G401.6 (cell line): ENCODE measurements at regions not wholly inside any gene's neighbourhood (a gene's known extent, or its start where the extent isn't known, plus 50 kb on each side); places are given as distances from the start of the nearest gene placed in this dataset.
"Not testable (repeated sequence)": the region's sequence is repeated elsewhere in the genome, so short reads cannot be mapped to it uniquely, and the experiment has no call there.

Source experiments
- FAIRE-seq: peaks from 2 replicates; lab custom pipeline; 2012; peaks lifted over from hg19 to GRCh38; lab: Jason Lieb, UNC

DNA sequence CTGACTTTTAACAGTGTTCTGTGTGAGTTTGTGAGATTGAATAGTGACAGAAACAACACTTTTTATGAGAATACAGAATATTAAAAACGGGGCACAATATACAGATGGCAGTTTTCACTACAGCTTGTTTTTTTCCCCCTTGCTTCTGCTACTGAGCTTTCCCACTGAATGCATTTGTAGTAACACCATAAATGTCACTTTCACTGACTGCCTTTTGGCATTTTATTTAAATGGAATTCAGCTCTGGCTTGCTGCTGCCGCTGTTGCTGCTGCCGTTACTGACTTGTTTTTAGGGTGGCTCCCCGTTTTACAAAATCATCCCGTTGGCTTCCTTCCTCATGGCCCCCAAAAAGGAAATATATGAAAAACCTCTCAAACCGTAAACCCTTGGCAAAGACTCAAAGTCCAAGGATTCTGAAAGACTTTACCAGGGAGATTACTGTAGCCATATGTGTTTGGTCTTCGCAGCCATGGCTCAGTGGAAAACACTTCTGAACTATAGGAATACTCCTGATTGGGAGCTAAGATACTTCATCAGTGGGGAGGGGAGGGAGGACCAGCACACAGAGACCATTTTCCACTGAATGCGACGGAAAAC is 151.0 kb downstream of the NUF2 start:
- FAIRE-seq: no peak

DNA sequence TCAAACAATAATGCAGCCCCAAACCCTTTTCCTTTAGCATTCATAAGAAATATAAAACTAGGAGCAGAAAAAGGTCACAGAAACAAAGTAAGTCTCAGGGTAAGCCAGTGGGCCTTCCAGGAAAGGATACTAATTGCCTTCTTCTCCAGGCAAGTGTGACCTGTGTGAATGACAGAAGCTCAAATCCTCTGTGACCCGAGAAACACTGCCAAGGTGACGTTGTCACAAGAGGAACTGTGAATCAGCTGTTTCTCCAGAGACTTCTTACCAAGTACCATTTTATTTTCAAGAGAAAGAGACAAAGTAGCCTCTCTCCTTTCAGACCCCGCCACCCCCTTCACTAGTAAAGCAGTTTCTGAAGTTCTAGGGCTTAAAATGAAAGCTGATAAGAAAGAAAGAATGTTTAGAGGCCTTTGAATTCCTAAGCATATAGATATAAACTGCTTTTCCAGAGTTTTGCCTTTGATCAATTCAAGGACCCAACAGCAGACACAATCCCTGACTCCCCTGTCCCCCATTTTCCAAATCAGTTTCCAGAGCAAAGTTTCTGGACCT is 155.6 kb downstream of the NUF2 start:
- FAIRE-seq: no peak

DNA sequence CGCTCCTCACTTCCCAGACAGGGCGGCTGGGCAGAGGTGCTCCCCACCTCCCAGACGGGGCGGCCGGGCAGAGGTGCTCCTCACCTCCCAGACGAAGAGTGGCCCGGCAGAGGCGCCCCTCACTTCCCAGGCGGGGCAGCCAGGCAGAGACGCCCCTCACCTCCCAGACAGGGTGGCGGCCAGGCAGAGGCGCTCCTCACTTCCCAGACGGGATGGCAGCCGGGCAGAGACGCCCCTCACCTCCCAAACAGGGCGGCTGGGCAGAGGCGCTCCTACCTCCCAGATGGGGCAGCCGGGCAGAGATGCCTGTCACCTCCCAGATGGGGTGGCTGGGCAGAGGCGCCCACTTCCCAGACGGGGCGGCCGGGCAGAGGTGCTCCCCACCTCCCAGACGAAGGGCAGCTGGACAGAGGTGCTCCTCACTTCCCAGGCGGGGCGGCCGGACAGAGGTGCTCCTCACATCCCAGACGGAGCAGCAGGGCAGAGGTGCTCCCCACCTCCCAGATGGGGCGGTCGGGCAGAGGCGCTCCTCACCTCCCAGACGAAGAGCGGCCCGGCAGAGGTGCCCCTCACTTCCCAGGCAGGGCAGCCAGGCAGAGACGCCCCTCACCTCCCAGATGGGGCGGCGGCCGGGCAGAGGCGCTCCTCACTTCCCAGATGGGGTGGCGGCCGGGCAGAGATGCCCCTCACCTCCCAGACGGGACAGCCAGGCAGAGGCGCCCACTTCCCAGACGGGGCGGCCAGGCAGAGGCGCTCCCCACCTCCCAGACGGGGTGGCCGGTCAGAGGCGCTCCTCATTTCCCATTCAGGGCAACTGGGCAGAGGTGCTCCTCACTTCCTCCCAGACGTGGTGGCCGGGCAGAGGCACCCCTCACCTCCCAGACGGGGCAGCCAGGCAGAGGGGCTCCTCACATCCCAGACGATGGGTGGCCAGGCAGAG is 176.9 kb downstream of the NUF2 start:
- FAIRE-seq: not testable (repeated sequence)

DNA sequence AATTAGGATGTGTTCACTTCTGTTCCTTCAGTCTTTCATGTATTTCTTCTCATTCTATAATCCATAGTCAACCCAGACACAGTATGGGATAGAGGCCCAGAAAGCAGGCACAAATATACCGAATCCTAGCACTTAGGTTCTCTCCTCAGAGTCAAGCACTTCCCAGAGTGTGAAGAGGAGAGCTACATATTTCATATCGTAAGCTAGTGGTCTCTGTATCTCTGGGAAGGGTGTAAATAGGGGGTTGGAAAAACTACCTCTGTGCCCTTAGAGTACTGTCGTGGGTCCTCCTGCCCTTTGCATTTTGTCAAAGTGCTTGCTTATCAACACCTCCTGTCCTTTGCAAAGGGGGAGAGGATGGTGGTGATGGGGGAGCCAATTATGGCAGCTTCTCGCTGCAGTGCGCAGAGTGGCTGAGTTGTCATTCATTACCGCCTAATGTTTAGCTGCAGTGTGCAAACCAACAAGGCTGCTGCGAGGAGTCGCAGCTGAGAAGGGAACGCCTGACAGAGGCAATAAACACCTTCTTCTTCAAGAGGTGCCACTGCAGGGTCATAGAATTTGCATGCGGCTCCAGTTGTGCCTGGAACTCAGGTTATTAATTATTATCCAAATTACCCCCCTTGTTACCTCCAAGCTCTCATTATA is 182.7 kb downstream of the NUF2 start:
- no peak for FAIRE-seq

DNA sequence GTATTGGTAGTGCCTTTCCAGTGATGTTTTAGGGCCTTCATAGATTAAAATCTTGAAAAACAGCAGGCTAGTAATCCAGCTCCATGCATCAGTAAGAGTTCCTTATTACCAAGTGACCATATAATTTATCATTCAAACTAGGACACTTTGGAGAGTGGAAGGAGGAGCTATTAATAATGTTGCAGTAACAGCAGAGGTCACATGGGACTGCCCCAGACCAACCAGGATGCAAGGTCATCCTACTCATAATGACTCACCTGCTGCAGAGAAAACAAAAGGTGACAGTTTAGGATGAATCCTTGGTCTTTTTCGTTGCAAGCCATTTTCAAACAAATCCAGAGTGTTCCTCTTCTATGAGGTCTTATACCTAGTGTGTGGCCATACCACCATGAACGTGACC is 187.4 kb downstream of the NUF2 start:
- no peak for FAIRE-seq

DNA sequence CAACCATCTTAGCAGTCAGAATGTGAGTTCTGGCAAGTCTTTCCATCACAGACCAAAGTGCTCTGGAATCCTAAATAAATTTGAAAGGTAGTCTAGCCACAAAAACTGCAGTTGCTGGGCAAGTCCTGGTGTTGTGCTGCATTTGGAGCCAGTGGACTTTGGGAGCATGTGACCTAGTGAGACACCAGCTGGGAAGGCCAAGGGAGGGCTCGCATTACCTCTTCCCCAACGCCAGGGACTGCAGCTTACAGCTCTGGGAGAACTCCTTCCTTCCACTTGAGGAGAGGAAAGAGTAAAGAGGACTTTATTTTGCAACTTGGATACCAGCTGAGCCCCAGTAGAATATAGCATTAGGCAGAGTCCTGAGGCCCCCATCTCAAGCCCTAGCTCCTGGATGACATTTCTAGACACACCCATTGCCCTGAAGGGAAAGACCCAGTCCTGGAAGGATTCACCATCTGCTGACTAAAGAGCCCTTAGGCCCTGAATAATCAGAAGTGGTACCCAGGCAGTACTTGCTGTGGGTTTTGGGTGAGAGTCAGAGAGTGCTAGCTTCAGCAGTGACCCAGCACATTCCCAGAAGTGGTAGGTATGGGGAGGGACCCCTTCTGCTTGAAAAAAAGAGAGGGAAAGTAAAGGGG is 190.7 kb downstream of the NUF2 start:
- FAIRE-seq: no peak

DNA sequence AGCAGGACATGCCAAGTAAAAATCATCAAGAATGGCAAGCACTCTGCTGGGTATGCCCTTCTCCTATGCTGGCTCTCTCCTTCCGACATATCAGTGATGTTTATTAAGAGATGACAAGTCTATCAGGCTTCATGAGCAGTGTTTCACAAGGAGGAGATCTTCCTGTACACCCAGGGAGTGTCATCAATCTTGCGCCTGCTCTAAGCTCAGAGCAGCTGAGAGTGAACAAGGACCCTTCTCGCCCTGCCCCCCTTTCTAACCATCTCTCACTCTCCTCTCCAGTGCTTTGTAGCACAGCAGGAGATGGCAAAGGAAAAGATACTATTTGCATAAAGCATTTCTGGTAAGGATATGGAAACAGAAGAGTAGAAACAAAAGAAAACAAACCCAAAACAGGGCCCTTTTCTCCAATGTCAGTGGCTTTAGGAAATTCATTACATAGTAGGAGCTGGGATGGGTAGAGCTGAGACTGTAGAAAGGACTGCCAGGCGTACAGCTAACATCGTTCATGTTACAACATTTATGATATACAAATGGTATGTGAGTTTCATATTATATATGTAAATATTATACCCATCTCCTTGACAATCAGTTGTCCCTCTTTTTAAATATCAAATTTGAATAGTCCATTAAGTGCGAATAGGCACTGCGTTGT is 201.7 kb downstream of the NUF2 start:
- FAIRE-seq: no peak

DNA sequence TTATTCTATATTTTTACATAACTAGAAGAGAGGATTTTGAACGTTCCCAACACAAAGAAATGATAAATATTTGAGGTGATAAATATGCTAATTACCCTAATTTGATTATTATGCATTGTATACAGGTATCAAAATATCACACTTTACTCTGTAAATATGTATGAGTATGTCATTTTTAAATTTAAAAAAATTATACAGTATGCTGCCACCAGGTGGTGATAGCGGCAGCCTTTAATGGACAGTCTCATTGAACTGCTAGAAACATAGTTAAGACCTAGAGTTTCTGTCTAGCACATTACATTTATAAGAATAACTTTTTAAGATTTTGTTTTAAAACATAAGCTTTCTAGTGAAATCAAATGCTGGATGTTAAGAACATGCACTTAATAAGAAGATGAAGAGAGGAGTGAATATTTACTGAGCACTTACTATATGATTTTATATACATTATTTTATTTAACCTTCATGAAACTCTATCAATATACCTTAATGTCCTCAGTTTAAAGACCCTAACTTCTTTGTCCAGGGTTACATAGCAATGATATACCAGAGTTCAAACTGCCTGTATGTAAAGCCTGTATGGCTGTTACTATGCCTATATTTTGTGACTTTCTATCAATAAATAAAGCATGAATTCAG is 207.1 kb downstream of the NUF2 start:
- peak; percentile 60 for FAIRE-seq

DNA sequence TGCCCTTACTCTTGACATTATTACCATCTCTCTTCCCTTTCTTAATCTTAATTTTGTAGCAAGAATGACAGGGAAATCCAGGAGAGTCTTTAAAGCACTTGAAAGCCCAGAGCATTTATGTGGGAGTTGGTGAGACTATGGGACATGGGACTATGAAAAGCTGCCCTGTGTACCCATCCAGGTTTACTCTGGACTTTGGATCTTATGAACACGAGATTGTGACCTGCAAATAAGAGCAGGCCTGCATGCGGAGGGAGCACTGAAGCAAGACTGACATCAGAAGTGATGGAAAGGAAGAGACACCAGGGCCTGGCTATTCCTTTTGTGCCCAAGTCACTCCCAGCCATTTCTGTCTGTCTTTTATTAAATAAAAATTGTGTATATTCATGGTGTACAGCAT is 209.6 kb downstream of the NUF2 start:
- FAIRE-seq: no peak

DNA sequence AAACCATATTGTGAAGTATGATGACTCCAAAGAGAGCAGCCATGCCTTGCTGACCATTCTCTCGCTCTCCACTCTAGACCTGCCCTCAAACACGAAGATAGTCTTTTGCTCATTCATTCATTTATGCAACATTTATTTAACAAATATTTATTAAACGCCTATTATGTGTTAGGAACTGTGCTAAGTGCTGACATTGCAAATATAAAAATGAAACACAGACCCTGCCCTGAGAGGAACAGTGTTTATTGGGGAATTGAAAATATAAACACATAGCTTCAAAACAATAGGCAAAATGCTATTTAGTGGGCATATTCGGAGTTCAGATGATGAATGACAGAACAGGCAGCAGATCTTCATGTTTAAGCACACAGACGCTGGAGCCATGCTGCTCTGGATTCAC is 213.6 kb downstream of the NUF2 start:
- no peak for FAIRE-seq

DNA sequence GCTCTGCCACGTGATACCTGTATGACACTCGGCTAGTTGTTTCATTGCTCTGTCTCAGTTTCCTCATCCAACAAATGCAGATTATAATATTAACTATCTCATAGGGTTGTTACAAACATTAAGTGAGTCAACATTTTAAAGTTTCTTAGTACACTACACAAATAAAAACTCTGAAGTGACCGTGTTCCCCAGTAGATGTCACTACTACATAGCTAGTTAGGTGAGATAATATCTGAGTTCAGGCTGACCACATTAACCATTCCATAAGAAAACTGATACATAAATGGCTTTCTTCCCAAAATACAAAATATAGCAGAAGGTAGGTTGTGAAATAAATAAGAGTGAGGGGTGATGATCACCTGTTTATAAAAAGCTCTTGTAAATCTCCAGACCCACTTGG is 214.1 kb downstream of the NUF2 start:
- FAIRE-seq: no peak

DNA sequence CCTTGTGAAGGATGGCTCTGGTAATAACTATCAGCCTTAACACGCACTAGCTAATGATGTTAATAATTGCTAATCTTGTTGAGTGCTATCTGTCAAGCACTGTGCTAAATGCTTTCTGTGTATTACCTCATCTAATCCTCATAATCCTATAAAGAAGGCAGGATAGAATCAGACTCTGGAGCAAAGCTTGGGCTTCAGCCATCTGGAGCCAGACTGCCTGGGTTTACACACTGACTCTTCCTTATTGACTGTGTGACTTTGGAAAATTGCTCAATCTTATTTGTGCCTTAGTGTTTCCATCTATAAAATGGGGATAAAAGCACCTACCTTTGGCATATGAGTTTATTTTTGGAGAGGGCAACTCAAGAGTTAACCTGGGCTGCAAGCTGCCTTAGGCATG is 216.1 kb downstream of the NUF2 start:
- FAIRE-seq: no peak

DNA sequence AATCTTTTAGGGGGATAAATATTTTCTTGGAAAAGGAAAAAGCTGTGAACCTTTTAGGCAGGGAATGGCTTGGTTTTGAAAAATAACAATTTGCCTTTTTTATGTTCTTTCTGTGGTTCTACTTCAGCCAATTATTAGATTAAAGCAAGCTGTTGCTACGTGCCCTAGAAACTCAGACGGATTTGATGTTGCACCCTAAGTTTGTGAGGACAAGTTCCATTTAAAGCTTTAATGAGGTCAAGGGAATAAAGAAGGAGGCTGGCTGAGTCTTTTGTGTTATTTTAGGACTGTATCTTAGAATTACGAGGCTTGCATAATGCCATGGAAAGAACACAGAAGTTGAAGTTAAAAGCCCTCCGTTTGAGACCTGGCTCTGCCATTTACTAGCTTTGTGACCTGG is 216.9 kb downstream of the NUF2 start:
- FAIRE-seq: no peak

DNA sequence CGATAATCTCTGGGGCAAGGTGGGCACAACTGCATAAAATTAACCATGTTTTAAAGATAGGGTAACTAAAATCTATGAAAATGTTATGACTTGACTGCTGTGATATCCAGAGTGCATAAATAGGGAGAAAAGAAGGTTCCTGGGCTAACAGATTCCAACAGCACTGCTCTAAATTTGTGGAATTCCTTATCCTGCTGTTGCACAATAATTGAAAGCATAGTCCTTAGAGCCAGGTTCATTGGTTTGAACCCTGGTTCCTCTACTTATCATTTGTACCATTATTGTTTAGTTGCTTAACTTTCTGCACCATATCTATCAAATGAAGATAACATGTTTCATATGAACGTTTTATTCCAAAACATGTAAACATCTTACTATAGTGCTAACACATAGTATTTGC is 219.0 kb downstream of the NUF2 start:
- no peak for FAIRE-seq

DNA sequence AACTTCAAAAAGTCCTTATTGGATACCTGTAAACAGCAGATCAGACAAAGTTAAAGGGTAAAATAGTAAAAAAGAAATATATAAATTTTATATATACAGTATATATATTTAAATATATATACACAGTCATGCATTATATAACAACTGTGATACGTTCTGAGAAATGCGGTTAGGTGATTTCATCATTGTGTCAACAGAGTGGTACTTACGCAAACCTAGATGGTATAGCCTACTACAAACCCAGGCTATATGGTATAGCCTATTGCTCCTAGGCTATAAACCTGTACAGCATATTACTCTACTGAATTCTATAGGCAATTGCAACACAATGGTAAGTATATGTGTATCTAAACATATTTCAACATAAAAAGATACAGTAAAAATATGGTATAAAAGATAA is 222.7 kb downstream of the NUF2 start:
- no peak for FAIRE-seq

DNA sequence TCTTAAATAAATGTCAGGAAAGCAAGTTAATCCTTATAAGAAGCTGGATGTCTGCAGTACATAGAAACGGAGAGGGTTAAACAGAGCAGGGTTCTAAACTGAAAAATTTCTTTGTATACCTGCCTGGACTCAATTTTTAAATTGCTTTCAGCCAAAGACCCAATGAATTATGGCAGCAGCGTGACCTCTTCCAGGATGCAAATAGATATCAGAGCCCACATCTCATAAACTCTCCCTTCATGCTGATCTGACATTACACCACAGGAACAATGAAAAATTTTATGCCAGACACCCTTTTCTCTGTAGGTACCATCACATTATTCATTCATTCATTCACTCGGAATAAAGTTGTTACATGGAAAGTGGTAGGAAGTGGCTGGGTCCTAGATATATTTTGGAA is 236.4 kb downstream of the NUF2 start:
- FAIRE-seq: no peak

DNA sequence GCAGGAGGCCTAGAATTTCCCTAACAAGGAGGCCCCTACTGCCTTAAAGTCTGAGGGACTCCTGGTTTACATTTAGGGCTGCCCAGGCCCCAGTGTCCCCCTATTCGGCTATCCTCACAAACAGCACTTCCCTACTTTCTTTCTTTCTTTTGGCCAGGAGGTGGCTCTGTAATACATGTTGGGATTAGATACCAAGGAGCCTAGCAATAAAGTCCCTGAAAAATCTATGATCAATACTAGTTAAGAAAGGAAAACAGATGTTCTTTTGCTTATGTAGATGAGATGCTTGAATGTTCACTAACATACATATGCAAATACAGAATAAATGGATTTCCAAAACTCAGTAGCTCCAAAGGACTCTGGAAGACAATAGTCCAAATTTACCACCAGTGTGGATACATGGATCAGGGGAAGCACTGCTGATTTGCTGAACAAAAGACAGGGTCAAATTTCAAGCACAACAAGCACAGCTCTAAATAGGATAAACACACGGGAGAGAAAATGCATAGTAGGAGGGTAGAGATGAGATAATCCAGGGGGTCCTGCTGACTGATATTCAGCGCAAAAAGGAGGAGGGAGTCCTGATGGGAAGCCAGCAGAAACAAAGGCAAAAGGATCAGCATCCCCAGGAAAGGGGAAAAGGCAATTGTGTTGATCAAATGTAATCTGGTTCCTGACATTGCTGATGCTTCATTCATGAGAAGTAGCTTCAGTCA is 240.0 kb downstream of the NUF2 start:
- FAIRE-seq: no peak

DNA sequence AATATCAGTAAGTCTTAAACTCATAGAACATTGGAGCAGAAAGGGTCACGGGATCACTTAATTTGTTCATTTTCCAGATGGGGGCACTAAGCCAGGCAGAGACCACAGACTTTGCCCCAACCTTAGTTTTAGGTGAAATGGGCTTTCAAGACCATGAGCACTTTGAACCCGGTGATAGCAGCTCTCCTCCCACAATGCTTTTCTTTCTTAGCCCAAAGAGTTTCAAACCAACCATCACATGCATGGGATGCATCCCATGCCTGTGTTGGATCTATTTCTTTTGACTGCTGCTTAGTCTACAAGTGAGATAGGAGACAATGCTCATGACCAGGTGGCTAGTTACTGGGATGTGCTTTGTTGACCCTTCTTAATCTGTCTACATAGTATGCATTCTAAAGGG is 240.6 kb downstream of the NUF2 start:
- FAIRE-seq: no peak

DNA sequence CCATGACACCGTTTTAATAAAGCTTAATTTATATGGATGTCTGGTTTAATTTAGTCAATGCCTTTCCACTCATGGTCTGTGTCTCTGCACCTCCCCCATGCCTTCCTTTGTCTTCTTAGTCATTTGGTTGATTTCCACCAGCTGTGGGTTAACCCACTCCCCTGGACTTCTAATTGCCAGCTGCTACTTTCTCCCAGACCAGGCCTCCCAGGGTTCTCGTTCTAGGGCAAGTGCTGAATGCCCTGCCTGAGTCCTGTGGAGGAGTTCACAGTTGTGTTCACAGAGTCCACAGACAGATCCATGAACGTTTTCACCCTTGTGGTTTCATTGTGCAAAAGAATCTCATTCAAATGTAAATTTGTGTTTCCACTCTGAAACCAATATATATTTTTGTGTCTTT is 243.4 kb downstream of the NUF2 start:
- no peak for FAIRE-seq

DNA sequence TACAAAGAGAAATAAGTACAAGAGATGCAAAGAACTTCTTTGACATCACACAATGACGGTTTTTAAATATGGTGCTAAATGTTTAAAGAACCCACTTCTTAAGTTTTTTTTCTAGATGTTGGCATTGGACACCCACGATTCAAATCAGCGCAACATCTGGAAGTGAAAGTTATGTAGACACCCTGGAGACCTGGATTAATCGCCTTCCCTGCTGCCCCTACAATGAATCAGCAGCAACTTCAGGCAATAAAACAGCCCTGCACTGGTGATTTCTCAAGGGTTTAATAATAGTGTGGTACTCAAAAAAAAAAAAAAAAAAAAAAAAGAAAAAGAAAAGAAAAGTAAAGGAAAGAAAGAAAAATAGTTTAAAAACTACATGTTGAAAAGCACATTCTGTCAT is 248.3 kb downstream of the NUF2 start:
- no peak for FAIRE-seq

DNA sequence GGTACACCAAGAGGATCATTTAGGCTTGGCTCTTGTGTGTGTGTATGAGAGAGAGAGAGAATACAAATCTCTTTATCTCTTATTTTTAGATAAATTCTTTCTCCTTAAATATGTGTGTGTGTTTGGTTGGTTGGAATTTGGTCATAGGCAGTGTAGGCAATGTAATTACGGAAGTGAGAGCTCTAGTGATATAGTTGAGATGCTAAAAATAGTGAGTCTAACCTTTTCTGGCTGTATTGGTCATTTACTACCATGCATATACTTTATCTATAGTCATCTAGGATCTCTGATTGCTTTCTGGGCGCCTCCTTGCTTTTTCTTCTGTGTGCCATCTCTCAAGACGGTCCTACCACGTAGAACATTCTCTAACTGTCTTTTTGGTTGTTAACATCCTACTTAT is 250.2 kb downstream of the NUF2 start:
- FAIRE-seq: no peak
